IMR-90 (cell line): ENCODE measurements at regions not wholly inside any gene's neighbourhood (a gene's known extent, or its start where the extent isn't known, plus 50 kb on each side); places are given as distances from the start of the nearest gene placed in this dataset.
"Not testable (repeated sequence)": the region's sequence is repeated elsewhere in the genome, so short reads cannot be mapped to it uniquely, and the experiment has no call there.

Source experiments
- ATAC-seq: fragments of 200-7000 bp; cut with Tn5 transposase; 2 replicates; pipeline ENCODE4 v1.9.1; 2020; ENCODE audit warnings: low read depth, mild to moderate bottlenecking, moderate library complexity
- BruUV-seq: library from RNA; stranded (reverse); fragments of 400-500 nt; replicated peaks from 2 replicates; lab custom pipeline; 2021; lab: Mats Ljungman, UMichigan
- CTCF ChIA-PET: fragments of 300-600 bp; formaldehyde crosslinking; extraction: SDS; loops from one replicate; lab custom pipeline; 2021; ENCODE audit warnings: antibody characterized with exemption; lab: Yijun Ruan, JAX
- POLR2A ChIA-PET: fragments of 300-600 bp; sonication (Branson Sonifier 250); formaldehyde crosslinking; loops from one replicate; lab custom pipeline; 2022; ENCODE audit warnings: antibody characterized with exemption; ENCODE audit not compliant: unreplicated experiment; lab: Charles Lee
- DNase-seq: peaks from one replicate; pipeline ENCODE4 v3.0.0; 2013
- H2AFZ ChIP-seq: replicated peaks from 2 replicates; pipeline ENCODE3; 2013; ENCODE audit warnings: low read length, mild to moderate bottlenecking; ENCODE audit not compliant: poor library complexity
- H2AK5ac ChIP-seq: 2 replicates; pipeline ENCODE4 v1.6.1; 2013; ENCODE audit warnings: low read depth, low read length, inconsistent platforms
- H2AK9ac ChIP-seq: replicated peaks from 2 replicates; pipeline ENCODE3; 2013; ENCODE audit warnings: mild to moderate bottlenecking, low read depth, low read length, moderate library complexity; ENCODE audit not compliant: poor library complexity
- H2BK120ac ChIP-seq: 2 replicates; pipeline ENCODE4 v1.6.1; 2013; ENCODE audit warnings: low read depth, low read length, inconsistent platforms
- H2BK15ac ChIP-seq: 3 replicates; pipeline ENCODE4 v1.6.1; 2013; ENCODE audit warnings: low read depth, low read length, inconsistent platforms
- H2BK20ac ChIP-seq: 2 replicates; pipeline ENCODE4 v1.6.1; 2013; ENCODE audit warnings: low read depth, mild to moderate bottlenecking, inconsistent platforms, low read length, moderate library complexity
- H2BK5ac ChIP-seq: 2 replicates; pipeline ENCODE4 v1.6.1; 2013; ENCODE audit warnings: mild to moderate bottlenecking, low read depth, low read length, inconsistent platforms; ENCODE audit not compliant: poor library complexity, severe bottlenecking
- H3K14ac ChIP-seq: replicated peaks from 2 replicates; pipeline ENCODE4 v1.6.1; 2013; ENCODE audit warnings: low read depth, low read length, inconsistent platforms
- H3K18ac ChIP-seq: 2 replicates; pipeline ENCODE4 v1.6.1; 2013; ENCODE audit warnings: low read depth, low read length, control low read depth
- H3K23ac ChIP-seq: 2 replicates; pipeline ENCODE4 v1.6.1; 2013; ENCODE audit warnings: low read depth, low read length, inconsistent platforms
- H3K27ac ChIP-seq: 2 replicates; pipeline ENCODE4 v1.5.1; 2013; ENCODE audit warnings: mild to moderate bottlenecking, control low read depth, low read length; ENCODE audit not compliant: insufficient read depth
- H3K27me3 ChIP-seq: 2 replicates; pipeline ENCODE4 v1.6.1; 2013; ENCODE audit warnings: low read length; ENCODE audit not compliant: control insufficient read depth, insufficient read depth
- H3K36me3 ChIP-seq: 2 replicates; pipeline ENCODE4 v1.6.1; 2013; ENCODE audit warnings: low read length, mixed read lengths; ENCODE audit not compliant: control insufficient read depth, insufficient read depth
- H3K4ac ChIP-seq: 2 replicates; pipeline ENCODE4 v1.6.1; 2013; ENCODE audit warnings: low read depth, low read length, inconsistent platforms
- H3K4me1 ChIP-seq: 2 replicates; pipeline ENCODE4 v1.6.1; 2013; ENCODE audit warnings: low read length, mixed read lengths; ENCODE audit not compliant: control insufficient read depth, insufficient read depth
- H3K4me2 ChIP-seq: 2 replicates; pipeline ENCODE4 v1.6.1; 2013; ENCODE audit warnings: low read depth, mild to moderate bottlenecking, control low read depth, low read length, moderate library complexity
- H3K4me3 ChIP-seq: 2 replicates; pipeline ENCODE4 v1.5.1; 2013; ENCODE audit warnings: low read depth, mild to moderate bottlenecking, control low read depth, low read length, moderate library complexity; ENCODE audit not compliant: insufficient read depth
- H3K56ac ChIP-seq: 2 replicates; pipeline ENCODE4 v1.6.1; 2013; ENCODE audit warnings: low read length, inconsistent platforms; ENCODE audit not compliant: insufficient read depth; ENCODE audit errors: extremely low read depth
- H3K79me1 ChIP-seq, 2 experiments: 2 replicates each; pipeline ENCODE4 v1.6.1; 2013; ENCODE audit warnings: low read length in 2 of 2, inconsistent platforms in 1 of 2, low read depth in 1 of 2
- H3K9ac ChIP-seq: 2 replicates; pipeline ENCODE4 v1.6.1; 2013; ENCODE audit warnings: low read depth, low read length, control low read depth
- H3K9me1 ChIP-seq: 2 replicates; pipeline ENCODE4 v1.6.1; 2013; ENCODE audit warnings: low read length, inconsistent platforms; ENCODE audit not compliant: insufficient read depth
- H3K9me3 ChIP-seq: 2 replicates; pipeline ENCODE4 v1.6.1; 2013; ENCODE audit warnings: low read length; ENCODE audit not compliant: control insufficient read depth, insufficient read depth
- H4K20me1 ChIP-seq: 2 replicates; pipeline ENCODE4 v1.6.1; 2013; ENCODE audit warnings: low read length, inconsistent platforms; ENCODE audit not compliant: insufficient read depth
- H4K5ac ChIP-seq: 2 replicates; pipeline ENCODE4 v1.6.1; 2013; ENCODE audit warnings: mild to moderate bottlenecking, low read depth, low read length, control low read depth
- H4K8ac ChIP-seq, 2 experiments: 2 replicates each; pipeline ENCODE4 v1.6.1; 2013; ENCODE audit warnings: low read depth in 2 of 2, low read length in 2 of 2, control low read depth in 1 of 2, inconsistent platforms in 1 of 2
- H4K91ac ChIP-seq: 2 replicates; pipeline ENCODE4 v1.6.1; 2013; ENCODE audit warnings: low read depth, low read length, inconsistent platforms; ENCODE audit not compliant: insufficient read depth
- RFX5 ChIP-seq: IDR thresholded peaks from 2 replicates; pipeline ENCODE4 v1.8.0; 2012; ENCODE audit warnings: low read depth, mild to moderate bottlenecking, low read length, moderate library complexity
- WGBS, 2 experiments: methylation state at CpG; one replicate each; pipeline versions ENCODE4 v1.1.5 to v1.1.7; 2013; ENCODE audit warnings: missing lambda C conversion rate in 2 of 2; ENCODE audit not compliant: insufficient read length in 1 of 2; ENCODE audit errors: extremely low coverage in 2 of 2; 5-methylcytosine and 5-hydroxymethylcytosine counted together
- dilution Hi-C: fragments of 300-500 bp; cut with HindIII; formaldehyde crosslinking; loops from one replicate; pipeline ENCODE4 v1.14.3; 2018; ENCODE audit warnings: low sequenced_read_pairs; ENCODE audit not compliant: unreplicated experiment
- in situ Hi-C: fragments of 300-500 bp; cut with MboI; formaldehyde crosslinking; loops from 3 replicates; pipeline ENCODE4 v1.14.3; 2019; ENCODE audit warnings: low sequenced_read_pairs, inconsistent platforms, mixed read lengths
- intact Hi-C: fragments of 100-400 bp; cut with micrococcal nuclease; formaldehyde crosslinking; loops from 2 replicates; pipeline ENCODE4 v1.10.0; 2022

GRCh38 chr2:47699533-47700215 lies 83.3 kb upstream of the MSH6 start:
- H3K4me3 ChIP-seq = no peak overlapping the region
- WGBS, 2 experiments = no CpG with 5 or more reads among the region's 1 CpG
- H3K9me3 ChIP-seq = no peaks in the 10 kb centered on the region
- H4K5ac ChIP-seq = no peak overlapping the region
- H2AK5ac ChIP-seq = no peak overlapping the region
- no peak overlapping the region for H3K27ac ChIP-seq
- no peaks in the 10 kb centered on the region for H3K4me1 ChIP-seq
- no peaks in the 10 kb centered on the region for H3K36me3 ChIP-seq
- H2AK9ac ChIP-seq = no peak overlapping the region
- no peak overlapping the region for H3K23ac ChIP-seq
- H2BK20ac ChIP-seq = no peak overlapping the region
- H2BK5ac ChIP-seq = no peak overlapping the region
- H3K56ac ChIP-seq = no peak overlapping the region
- ChIA-PET CTCF (no interaction called here), POLR2A (no interaction called here)
- no peak for TF ChIP-seq RFX5
- peaks cover 20% of the 10 kb centered on the region for H3K27me3 ChIP-seq
- no peaks in the 10 kb centered on the region for H4K20me1 ChIP-seq
- DNase-seq (no peak), ATAC-seq (no peak)
- intact Hi-C loops = no loop called here
- dilution Hi-C loops = no loop called here
- H3K18ac ChIP-seq = no peak overlapping the region
- BruUV-seq = no TSS peak
- H3K4ac ChIP-seq = no peak overlapping the region
- H4K8ac ChIP-seq = no peak overlapping the region
- no peaks in the 10 kb centered on the region for H3K9me1 ChIP-seq
- H3K79me1 ChIP-seq = no peaks in the 10 kb centered on the region
- H2BK120ac ChIP-seq = no peak overlapping the region
- no peak overlapping the region for H2BK15ac ChIP-seq
- no peak overlapping the region for H2AFZ ChIP-seq
- no peak overlapping the region for H3K4me2 ChIP-seq
- in situ Hi-C loops = no loop called here
- no peak overlapping the region for H3K9ac ChIP-seq
- no peak overlapping the region for H3K14ac ChIP-seq
- H4K91ac ChIP-seq = no peak overlapping the region

DNA sequence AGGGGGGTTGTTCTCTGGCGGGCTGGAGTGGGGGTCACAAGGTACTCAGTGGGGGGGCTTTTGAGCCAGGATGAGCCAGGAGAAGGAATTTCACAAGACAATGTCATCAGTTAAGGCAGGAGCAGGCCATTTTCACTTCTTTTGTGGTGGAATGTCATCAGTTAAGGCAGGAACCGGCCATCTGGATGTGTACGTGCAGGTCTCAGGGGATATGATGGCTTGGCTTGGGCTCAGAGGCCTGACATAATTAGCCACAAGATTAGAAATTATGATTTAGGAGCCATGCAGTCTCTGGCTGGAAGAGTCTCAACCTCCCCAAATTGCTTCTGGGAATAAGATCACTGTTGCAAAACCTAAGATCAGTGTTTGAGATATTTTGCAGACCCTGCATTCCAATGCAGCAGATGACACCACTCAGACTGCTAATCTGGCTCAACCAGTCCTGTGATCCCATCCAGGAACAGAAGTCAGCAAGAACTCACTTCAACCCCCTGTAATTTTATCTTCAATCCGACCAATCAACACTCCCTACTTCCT lies 84.4 kb upstream of the MSH6 start:
- H3K27ac ChIP-seq, H3K9me3 ChIP-seq, H3K23ac ChIP-seq, H3K56ac ChIP-seq, intact Hi-C loops, H3K4ac ChIP-seq, ATAC-seq, POLR2A ChIA-PET, BruUV-seq, H4K8ac ChIP-seq, H3K9ac ChIP-seq, H3K9me1 ChIP-seq, H2AK5ac ChIP-seq, H2BK5ac ChIP-seq, H3K4me2 ChIP-seq, in situ Hi-C loops, H4K20me1 ChIP-seq, H3K18ac ChIP-seq, DNase-seq, H4K5ac ChIP-seq, H3K4me1 ChIP-seq, H3K4me3 ChIP-seq, H3K79me1 ChIP-seq, H3K14ac ChIP-seq, H3K36me3 ChIP-seq, H2AFZ ChIP-seq, H2AK9ac ChIP-seq, H2BK15ac ChIP-seq, dilution Hi-C loops, H2BK20ac ChIP-seq, H2BK120ac ChIP-seq, H4K91ac ChIP-seq: not testable (repeated sequence)
- no CpG with 5 or more reads among the region's 4 CpGs for WGBS, 2 experiments
- peaks cover 20% of the 10 kb centered on the region for H3K27me3 ChIP-seq
- CTCF ChIA-PET = interaction anchor here (0.7 kb wide), 1 partner anchor 276 kb away, joined by 3 read pairs; no protein-coding TSS in a partner anchor
